NCI-H146 treated with DMSO at 0.1 percent for 48 hours (cell line): ENCODE measurements at regions not wholly inside any gene's neighbourhood (a gene's known extent, or its start where the extent isn't known, plus 50 kb on each side); places are given as distances from the start of the nearest gene placed in this dataset.

Experiments used
- DNase-seq: peaks from one replicate; lab custom pipeline; 2025; ENCODE audit not compliant: unreplicated experiment; lab: John Stamatoyannopoulos, UW

GRCh38 chr7:85525676-85526075, 338.8 kb upstream of the SEMA3D start:
- no peak for DNase-seq

GRCh38 chr7:85522070-85522469, 335.2 kb upstream of the SEMA3D start:
- DNase-seq = no peak

GRCh38 chr7:85521108-85521694, 334.3 kb upstream of the SEMA3D start:
- no peak for DNase-seq

- no peak for DNase-seq
Measured at GRCh38 chr7:85520175-85520574, 333.3 kb upstream of the SEMA3D start.

GRCh38 chr7:85516675-85517074, 329.8 kb upstream of the SEMA3D start:
- no peak for DNase-seq

GRCh38 chr7:85512790-85513189, 325.9 kb upstream of the SEMA3D start:
- no peak for DNase-seq

GRCh38 chr7:85510287-85510686, 323.4 kb upstream of the SEMA3D start:
- no peak for DNase-seq

GRCh38 chr7:85509476-85509875, 322.6 kb upstream of the SEMA3D start:
- DNase-seq = no peak

GRCh38 chr7:85508642-85509410, 322.0 kb upstream of the SEMA3D start:
- no peak for DNase-seq

- no peak for DNase-seq
Measured at GRCh38 chr7:85498031-85498430, 311.2 kb upstream of the SEMA3D start.

GRCh38 chr7:85489498-85489897, 302.6 kb upstream of the SEMA3D start:
- no peak for DNase-seq

GRCh38 chr7:85488406-85488805, 301.6 kb upstream of the SEMA3D start:
- no peak for DNase-seq

- DNase-seq = no peak
Measured at GRCh38 chr7:85483177-85483576, 296.3 kb upstream of the SEMA3D start.

- DNase-seq = no peak
Measured at GRCh38 chr7:85480666-85481065, 293.8 kb upstream of the SEMA3D start.

GRCh38 chr7:85479918-85480643, 293.2 kb upstream of the SEMA3D start:
- DNase-seq = no peak

- no peak for DNase-seq
Measured at GRCh38 chr7:85478530-85478929, 291.7 kb upstream of the SEMA3D start.

- DNase-seq = no peak
Measured at GRCh38 chr7:85475476-85475875, 288.6 kb upstream of the SEMA3D start.

- DNase-seq = no peak
Measured at GRCh38 chr7:85475071-85475470, 288.2 kb upstream of the SEMA3D start.

GRCh38 chr7:85474234-85474633, 287.4 kb upstream of the SEMA3D start:
- DNase-seq = no peak

- DNase-seq = no peak
Measured at GRCh38 chr7:85471740-85472139, 284.9 kb upstream of the SEMA3D start.

- no peak for DNase-seq
Measured at GRCh38 chr7:85471307-85471706, 284.5 kb upstream of the SEMA3D start.

GRCh38 chr7:85469446-85470010, 282.7 kb upstream of the SEMA3D start:
- no peak for DNase-seq
